Transverse colon (tissue), 4 donors: ENCODE measurements at regions not wholly inside any gene's neighbourhood (a gene's known extent, or its start where the extent isn't known, plus 50 kb on each side); places are given as distances from the start of the nearest gene placed in this dataset.

Experiments used
- EP300 ChIP-seq: sonication (generic); formaldehyde crosslinking; IDR thresholded peaks from one replicate; pipeline ENCODE4 v1.6.1; 2017; ENCODE audit warnings: antibody characterized with exemption, low read depth
- POLR2A ChIP-seq: fragments of 450-650 bp; IDR thresholded peaks from one replicate; pipeline ENCODE4 v1.6.1; 2016; ENCODE audit warnings: antibody characterized with exemption, mild to moderate bottlenecking, moderate library complexity
- POLR2AphosphoS5 ChIP-seq, 3 donors: sonication (generic); formaldehyde crosslinking; IDR thresholded peaks; one replicate each; pipeline ENCODE4 v1.6.1; 2016; ENCODE audit warnings: antibody characterized with exemption in 3 of 3
- TF ChIP-seq, protein P1 (sequence below), 5 experiments: fragments of 200-600 bp in 3 of 5; fragments of 450-650 bp in 2 of 5; sonication (generic) in 3 of 5; IDR thresholded peaks; 1 replicate in 2 of 5; 2 replicates in 3 of 5; pipeline ENCODE4 v1.5.1; 2016 to 2017; ENCODE audit warnings: antibody characterized with exemption in 5 of 5, inconsistent platforms in 3 of 5, mild to moderate bottlenecking in 2 of 5, moderate library complexity in 1 of 5

- TF ChIP-seq, protein P1, sequence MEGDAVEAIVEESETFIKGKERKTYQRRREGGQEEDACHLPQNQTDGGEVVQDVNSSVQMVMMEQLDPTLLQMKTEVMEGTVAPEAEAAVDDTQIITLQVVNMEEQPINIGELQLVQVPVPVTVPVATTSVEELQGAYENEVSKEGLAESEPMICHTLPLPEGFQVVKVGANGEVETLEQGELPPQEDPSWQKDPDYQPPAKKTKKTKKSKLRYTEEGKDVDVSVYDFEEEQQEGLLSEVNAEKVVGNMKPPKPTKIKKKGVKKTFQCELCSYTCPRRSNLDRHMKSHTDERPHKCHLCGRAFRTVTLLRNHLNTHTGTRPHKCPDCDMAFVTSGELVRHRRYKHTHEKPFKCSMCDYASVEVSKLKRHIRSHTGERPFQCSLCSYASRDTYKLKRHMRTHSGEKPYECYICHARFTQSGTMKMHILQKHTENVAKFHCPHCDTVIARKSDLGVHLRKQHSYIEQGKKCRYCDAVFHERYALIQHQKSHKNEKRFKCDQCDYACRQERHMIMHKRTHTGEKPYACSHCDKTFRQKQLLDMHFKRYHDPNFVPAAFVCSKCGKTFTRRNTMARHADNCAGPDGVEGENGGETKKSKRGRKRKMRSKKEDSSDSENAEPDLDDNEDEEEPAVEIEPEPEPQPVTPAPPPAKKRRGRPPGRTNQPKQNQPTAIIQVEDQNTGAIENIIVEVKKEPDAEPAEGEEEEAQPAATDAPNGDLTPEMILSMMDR (IDR thresholded peaks at IDR 0.05) = no peak
- TF ChIP-seq POLR2A (no peak), EP300 (no peak), POLR2AphosphoS5 (IDR thresholded peaks at IDR 0.05) (no peak)
Observed at GRCh38 chr3:148381051-148381450, 316.7 kb upstream of the AGTR1 start.
